HG03439 (cell line): ENCODE measurements at regions not wholly inside any gene's neighbourhood (a gene's known extent, or its start where the extent isn't known, plus 50 kb on each side); places are given as distances from the start of the nearest gene placed in this dataset.
"Not testable (repeated sequence)": the region's sequence is repeated elsewhere in the genome, so short reads cannot be mapped to it uniquely, and the experiment has no call there.

Source experiments
- ATAC-seq: cut with Tn5 transposase; IDR thresholded peaks from one replicate; pipeline ENCODE4 v1.9.1; 2021; ENCODE audit warnings: mild to moderate bottlenecking, moderate library complexity; ENCODE audit not compliant: unreplicated experiment

DNA sequence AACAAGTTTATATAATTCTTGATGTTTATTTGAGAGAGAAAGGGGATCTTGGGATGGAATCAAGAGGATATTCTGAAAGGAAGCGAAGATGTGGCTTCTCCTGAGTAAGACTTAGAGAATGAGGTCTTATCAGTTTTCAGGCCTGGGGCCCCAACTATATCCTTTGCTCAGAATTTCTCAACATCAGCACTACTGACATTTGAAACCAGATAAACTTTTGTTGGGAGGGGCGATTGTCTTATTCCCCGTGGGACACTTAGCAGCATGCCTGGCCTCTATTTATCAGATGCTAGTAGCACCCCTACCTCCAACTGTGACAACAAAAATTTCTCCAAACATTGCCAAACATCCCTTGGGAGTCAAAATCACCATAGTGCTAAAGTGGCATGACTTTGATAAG is 567.7 kb downstream of the MAT2B start:
- no peak for ATAC-seq

DNA sequence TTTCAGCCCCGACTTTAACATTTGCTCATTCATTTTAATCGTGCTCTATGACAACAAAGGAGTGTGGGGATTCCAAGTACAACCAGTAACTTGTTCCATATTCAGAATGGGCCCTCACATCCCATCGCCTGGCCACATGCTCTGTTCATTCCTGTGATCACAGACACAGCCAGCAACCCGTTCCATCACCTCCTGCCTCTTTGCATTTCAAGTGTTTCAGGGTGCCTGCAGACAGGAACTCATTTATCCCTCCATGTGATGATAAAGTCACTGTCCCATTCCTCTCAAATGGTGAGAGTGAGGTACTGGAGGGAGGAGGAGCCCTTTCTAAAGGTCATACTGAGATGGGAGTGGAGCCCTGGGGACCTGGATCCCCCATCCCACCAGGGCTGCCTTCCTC is 571.1 kb downstream of the MAT2B start:
- ATAC-seq = no peak

DNA sequence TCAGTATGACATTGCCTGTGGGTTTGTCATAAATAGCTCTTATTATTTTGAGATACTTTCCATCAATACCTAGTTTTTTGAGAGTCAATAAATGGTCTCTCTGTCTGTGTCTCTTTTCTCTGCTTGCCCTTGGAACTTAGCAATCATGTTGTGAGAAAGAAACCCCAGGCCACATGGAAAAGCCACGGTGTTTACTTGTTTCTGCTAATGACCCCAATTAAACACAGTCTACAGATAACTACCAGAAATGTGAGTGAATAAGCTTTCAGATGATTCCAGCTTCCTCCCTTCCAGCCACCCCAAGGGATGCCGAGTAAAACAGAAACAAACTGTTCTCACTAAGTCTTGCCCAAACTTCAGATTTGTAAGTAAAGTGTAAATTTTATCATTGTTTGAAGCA is 584.9 kb downstream of the MAT2B start:
- no peak for ATAC-seq

DNA sequence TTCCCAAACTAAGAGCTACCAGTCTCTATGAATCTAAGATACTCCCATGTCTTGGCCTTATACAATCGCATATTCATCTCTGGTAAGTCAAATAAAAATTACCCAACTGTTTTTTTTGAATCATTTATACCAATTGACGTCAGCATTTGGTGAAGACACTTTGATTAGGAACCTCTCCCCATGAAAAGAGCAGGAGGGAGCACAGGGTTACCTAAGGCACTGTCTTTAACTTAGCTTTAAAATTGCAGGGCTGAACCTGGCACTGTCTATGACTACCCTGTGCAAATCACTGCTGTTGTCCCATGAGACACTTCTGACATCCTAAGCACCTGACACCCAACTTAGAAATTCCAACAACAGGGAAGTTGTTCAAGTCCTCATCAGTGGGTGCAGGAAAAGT is 586.4 kb downstream of the MAT2B start:
- ATAC-seq = no peak

DNA sequence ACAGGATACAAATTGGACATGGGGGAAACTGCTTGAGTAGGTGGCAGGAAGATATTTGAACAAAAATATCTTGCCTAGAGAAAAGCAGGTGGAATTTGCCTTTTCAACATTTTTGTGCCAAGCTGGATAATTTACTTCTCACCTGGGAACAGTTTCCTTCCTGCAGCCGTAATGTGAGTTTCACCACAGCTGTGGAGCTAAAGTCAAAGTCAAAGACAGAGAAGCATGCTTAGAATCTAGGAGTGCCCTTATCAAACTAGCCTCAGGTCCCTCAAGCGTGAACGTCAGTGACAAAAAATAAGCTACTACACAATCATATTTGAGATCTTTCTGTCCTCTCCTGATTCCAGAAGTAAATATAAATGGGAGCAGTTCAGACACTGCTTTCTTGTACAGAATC is 588.9 kb downstream of the MAT2B start:
- no peak for ATAC-seq

DNA sequence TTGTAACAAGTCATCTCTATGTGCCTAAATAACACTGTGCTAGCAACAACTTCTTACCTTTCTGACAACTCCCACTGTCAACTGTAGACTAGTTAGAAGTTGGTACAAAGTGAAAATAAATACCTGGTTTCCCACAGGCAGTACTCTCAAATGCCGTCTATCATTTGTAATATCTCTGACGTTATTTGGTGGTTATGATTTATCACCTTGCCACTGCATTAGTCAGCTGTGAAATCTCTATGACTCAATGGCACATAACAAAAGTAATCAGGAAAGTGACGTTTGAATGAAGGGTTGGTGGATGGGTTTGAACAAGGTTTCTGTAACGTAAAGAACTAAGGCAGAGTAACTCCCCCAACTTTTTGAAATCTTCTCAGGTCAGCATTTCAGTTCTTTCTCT is 592.3 kb downstream of the MAT2B start:
- ATAC-seq = no peak

DNA sequence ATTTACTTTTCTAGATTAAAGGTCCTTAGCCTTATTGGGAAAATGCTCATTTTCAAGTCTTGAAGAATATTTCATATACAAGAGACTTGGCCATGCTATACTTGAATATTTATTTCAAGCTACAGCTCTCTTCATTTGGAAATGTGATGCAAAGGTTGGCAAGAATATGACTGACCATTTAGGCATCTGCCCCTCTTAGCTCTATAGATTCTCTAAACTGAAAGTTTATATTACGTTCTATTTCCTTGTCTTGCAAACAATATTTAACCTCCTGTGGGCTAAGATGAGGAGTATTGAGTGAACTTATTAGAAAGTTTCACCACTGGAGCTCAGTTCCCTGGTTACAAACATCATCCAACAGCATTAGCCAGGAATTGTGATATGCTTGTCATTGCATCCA is 593.1 kb downstream of the MAT2B start:
- no peak for ATAC-seq

DNA sequence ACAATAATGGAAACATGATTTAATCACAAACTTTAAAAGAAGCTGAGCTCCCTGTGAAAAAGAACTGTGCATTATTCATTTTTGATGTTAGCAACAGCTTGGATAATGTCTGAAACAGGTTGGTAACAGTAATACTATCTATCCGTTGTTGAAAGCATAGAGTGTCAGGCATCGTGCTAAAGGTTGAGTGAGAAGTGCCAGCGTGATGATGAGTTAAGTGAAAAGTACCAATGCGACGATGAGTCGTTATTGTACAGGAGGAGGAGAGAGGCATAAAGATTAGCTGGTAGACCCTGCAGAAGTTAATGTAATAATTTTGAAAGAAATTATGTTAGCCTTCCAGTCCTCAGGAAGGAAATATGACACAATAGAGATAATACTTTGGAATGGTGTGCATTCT is 593.6 kb downstream of the MAT2B start:
- ATAC-seq = no peak

DNA sequence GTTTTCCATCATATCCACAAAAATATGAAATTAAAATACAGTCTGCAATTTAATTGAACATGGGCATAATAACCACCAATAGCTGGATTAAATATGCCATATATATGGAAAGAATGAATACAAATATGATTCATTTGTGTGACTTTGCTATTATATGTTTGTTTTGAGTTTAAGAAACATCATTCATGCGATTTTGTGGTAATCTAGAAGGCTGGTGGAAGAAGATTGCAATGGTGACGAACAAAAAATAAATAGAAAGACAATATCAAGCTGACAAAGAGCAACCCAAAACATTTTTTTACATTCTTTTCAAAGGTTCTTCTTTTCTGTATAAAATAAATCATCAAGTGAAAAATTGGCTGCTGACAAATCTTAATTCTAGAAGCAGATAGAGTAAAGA is 610.0 kb downstream of the MAT2B start:
- no peak for ATAC-seq

DNA sequence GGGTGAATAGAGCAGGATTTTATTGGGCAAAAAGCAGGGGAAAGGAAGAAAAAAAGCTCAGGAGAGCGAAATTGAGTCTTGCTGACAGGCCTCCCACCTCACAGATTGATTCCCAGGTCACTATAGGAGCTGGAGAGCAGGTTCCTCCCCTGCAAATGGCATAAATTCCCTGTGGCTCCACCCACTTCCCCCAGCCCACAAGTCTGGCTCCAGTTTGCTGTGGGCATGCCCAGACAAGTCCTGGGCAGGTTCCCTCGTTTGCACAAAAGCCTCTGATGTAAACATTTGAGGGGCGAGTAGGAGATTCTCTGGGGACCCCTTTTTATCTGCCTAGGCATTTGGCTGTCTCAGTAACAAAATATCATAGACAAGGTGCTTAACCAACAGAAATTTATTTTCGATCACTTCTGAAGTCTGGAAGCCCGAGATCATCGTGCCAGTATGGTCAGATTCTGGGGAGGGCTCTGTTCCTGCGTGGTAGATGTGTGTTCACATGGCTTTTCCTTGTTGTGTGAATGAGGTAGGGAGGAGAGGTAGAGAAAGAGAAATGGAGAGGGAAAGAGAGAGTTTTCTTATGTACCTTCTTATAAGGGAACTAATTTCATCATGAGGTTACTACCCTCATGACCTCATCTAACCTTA is 614.5 kb downstream of the MAT2B start:
- ATAC-seq = no peak

DNA sequence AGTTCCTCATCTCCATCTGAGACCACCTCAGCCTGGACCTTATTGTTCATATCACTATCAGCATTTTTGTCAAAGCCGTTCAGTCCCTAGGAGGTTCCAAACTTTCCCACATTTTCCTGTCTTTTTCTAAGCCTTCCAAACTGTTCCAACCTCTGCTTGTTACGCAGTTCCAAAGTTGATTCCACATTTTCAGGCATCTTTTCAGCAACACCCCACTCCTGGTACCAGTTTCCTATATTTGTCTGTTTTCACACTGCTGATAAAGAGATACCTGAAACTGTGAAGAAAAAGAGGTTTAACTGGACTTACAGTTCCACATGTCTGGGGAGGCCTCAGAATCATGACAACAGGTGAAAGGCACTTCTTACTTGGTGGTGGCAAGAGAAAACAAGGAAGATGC is 622.1 kb downstream of the MAT2B start:
- ATAC-seq = no peak

DNA sequence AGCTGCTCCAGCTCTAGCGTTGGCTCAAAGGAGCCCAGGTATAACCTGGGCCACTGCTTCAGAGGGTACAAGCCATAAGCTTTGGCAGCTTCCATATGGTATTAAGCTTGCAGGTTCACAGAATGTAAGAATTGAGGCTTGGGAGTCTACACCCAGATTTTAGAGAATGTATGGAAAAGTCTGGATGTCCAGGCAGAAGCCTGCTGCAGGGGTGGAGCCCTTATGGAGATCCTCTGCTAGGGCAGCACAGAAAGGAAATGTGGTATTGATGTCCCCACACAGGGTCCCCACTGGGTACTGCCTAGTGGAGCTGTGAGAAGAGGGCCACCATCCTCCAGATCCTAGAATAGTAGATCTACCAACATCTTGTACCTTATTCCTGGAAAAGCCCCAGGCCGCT is 626.9 kb downstream of the MAT2B start:
- ATAC-seq = no peak

DNA sequence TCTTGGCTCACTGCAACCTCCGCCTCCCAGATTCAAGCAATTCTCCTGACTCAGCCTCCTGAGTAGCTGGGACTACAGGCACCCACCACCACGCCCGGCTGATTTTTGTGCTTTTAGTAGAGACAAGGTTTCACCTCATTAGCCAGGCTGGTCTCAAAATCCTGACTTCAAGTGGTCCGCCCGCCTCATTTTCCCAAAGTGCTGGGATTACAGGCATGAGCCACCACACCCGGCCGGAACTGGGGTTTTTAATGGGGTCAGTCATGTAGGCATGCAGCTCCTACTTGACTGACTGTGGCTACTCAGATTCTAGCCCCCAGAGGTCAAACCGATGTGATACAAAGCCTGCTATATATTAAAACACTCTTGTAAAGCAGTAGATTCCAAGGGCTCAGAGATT is 631.7 kb downstream of the MAT2B start:
- ATAC-seq = no peak

DNA sequence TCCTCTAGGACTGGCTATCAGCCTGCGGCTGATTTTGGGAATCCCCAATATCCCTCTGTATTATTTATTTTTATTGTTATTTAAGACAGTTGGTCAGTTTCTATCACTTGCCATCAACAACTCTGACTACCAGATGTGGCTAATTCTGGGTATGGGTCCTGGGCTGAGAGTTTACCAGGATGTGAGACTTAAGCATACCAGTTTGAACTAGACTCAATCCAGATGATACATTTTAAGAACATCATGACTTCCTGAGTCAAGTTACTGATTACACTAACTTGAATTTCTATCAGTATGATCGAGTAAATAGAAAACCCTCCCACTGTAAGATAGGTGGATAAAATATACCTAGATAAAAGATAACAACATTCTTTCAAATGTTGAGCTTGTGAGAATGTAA is 634.0 kb downstream of the MAT2B start:
- ATAC-seq = no peak

DNA sequence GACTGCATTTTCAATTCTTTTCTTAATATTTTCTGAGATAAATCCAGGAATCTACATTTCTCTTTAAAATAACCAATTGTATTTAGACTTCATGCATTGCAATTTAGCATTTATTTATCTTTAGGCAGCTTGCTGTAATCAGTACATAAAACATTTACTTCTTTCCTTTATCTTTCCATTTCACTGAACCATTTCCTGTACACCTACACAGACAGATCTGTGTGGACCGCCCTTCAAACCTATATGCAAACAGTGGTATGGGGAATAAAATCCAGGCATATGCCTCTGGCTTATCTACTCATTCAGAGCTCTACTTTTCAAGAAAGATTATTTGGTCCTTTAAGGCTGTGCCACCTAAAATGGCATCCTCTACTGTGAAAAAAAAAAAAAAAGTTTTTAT is 640.0 kb downstream of the MAT2B start:
- no peak for ATAC-seq

DNA sequence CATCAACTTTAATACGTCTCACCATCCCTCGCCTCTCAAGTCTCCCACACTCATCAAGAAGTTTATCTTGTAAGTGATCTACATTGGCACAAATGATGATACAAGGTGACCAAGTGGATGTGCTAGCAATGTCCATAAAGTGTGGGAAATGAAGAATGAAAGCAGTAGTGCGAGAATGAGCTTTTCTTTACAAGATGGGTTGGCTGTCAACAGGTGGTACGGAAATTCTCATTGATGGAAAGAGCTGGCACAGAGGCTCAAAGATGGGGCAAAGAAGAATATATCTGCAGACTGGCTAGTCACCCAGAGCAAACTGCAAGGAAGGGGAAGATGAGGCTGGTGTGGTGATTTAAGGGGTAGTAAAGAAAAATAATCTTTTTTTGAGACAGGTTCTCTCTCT is 640.8 kb downstream of the MAT2B start:
- no peak for ATAC-seq

DNA sequence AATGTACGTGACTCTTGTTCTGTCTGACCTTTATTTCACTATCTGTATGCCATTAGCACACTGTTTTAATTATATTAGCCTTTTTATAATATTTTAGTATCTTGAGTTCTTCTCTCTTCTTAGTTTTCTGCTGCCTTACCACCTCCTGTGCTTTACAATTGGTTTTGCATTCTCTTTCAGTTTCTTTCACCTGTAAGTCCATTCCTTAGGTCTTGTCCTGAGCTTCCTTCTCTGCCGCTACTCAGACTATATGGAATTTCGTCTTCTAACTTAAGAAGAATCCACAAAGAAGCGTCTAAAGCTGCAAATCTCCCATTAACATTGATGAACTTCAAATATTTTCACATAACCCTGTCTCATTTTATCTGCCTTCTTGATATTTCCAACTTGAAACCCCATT is 642.9 kb downstream of the MAT2B start:
- ATAC-seq = no peak

DNA sequence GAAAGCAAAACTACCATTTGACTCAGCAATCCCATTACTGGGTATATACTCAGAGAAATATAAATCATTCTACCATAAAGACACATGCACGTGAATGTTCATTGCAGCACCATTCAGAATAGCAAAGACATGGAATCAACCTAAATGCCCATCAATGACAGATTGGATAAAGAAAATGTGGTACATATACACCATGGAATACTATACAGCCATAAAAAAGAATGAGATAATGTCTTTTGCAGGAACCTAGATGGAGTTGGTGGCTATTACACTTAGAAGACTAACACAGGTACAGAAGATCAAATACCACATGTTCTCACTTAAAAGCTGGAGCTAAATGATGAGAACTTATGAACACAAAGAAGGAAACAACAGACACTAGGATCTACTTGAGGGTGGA is 647.1 kb downstream of the MAT2B start:
- not testable (repeated sequence) for ATAC-seq

DNA sequence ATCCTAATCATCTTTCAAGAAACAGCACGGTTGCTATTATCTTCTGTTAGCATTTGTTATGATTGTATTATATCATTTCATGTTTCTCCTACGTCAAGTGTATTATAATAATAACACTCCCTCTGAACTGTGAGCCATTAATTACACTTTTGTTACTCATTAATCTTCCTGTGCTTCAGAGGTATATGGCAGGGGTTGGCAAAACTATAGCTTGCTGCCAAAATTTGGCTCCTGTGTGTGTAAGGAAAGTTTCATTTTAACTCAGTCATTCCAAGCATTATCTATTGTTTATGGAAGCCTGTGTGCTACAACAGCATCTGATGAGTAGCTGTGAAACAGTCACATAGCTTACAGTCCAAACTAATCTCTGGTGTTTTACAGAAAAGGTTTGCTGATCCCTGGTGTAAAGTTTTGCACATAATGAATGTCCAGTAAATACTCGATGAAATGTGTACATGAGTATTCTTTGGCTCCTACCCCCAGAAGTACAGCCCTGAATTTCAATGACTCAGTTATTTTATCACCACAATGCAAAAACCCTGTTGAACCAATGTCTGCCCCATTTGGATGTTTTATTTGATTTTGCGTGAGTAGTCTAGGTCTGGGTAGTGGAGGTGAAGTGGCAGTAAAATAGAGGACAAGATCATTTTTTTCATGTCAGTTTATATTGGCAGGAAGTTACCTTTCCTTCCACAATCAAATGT is 648.2 kb downstream of the MAT2B start:
- no peak for ATAC-seq

DNA sequence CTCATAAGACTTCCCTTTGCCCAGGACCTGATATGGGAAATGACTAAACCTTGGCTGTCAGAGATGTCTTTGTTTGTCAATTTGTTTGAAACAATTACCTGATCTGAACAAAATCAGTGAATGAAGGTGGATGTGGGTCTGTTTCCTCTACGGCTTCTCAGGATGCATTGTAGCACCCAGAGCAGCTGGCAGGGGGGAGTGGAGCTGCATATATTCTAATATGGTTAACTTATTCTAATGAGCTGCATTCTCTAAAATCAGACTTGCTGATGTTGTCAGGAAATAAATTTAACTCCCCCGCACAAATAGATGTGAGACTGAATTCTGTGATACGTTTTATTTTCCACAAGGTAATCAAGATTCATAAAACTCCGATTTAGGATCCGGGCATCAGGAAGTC is 665.4 kb downstream of the MAT2B start:
- ATAC-seq = no peak

DNA sequence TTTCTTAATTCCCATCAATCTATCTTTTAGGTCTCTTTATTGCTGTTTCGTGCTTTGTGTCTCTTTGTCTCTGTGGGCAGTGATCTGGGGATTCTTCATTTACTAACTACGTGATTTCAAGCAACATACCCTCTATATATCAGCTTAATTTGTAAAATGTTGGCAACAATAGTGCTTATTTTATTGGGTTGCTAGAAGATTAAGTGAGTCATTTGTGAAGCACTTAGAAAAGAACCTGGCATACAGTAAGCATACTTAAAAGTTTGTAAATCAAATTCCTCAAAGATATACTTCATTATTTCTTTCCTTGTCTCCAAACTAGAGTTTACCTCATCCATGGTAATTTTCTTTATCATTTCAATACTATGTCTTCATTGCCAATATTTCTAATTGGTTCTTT is 669.7 kb downstream of the MAT2B start:
- ATAC-seq = no peak

DNA sequence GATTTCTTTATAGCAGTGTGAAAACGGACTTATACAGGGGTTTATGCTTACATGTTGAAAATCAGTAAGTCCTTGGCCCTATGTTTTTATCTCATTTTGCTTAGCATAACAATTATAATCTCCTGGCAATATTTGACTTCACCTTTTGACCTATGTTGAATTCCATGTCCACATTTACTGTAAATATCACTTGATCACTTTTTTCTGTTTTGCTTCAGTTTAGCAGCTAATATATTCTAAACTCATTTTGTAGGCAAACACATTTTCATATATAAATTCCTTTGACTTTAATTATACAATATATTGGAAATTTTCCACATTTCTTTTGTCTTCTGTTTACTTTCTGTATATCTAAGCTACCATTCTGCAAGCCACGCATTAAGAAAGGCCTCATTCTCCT is 674.0 kb downstream of the MAT2B start:
- ATAC-seq = no peak

DNA sequence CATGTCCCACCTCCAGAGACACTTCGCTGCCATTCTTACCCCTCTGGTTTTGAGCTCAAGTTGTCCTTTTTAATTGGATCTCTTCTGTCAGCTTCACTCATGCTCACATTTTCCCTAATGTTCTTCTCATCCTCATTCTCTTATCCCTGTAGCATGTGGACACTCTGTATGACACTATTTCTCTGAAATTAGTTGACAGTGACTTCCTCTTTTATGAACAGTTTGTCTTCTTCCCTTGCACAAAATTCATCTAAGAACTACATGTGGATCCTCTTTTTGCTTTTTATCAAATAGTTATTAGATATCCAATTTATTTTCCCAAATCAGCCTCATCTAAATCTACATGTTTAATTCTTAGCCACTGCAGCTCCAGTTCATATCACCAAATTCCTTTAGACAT is 676.2 kb downstream of the MAT2B start:
- ATAC-seq = no peak
